HG03520 (cell line): ENCODE measurements at regions not wholly inside any gene's neighbourhood (a gene's known extent, or its start where the extent isn't known, plus 50 kb on each side); places are given as distances from the start of the nearest gene placed in this dataset.
A peak's percentile ranks its signal among the peaks of the same experiment; 100 is the strongest.
"Not testable (repeated sequence)": the region's sequence is repeated elsewhere in the genome, so short reads cannot be mapped to it uniquely, and the experiment has no call there.

ENCODE experiments used
- ATAC-seq: cut with Tn5 transposase; IDR thresholded peaks from one replicate; pipeline ENCODE4 v1.9.1; 2021; ENCODE audit warnings: mild to moderate bottlenecking, moderate library complexity; ENCODE audit not compliant: unreplicated experiment

DNA sequence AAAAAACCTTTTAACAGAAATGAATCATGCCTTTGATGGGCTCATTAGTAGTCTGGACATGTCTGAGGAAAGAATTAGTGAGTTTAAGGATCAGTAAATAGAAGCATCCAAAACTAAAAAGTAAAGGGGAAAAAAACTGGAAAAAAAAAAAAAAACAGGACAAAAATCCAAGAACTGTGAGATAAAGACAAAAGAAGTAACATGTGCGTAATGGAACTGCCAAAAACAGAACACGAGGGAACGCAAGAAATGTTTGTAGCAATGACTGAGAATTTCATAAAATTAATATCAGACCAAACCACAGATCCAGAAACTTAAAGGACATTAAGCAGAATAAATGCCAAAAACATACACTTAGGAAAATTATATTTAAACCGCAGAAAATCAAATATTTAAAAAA, 77.4 kb downstream of the MS4A13 start:
- ATAC-seq = no peak

DNA sequence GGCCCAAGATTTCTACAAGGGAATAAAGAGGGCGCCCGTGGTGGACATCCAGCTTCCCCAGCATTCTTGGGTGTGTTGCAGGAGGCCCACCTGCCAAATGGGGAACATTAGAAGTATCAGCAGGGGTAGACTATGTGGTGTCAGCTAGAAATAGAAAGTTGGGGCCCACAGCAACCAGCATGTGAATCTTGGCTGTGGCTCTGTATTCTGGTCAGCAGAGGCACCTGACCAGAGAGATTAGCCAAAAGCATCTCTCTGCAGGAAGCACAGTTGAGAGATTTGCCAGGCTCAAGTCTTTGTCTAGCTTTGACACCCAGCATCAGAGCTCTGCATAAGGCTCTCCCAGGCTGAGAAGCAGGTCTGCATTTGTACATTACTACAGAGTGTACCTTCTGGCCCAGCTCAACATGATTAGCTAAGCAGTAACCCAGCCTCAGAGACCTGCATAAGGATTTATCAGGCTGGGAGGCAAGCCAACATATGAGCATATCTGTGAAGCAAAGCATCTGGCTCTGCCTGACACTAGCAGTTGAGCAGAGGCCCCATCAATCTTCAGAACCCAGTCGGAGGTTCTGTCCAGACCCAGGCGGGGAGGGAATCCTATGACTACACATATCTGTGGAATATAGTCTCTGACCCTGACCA, 79.9 kb downstream of the MS4A13 start:
- ATAC-seq = no peak

DNA sequence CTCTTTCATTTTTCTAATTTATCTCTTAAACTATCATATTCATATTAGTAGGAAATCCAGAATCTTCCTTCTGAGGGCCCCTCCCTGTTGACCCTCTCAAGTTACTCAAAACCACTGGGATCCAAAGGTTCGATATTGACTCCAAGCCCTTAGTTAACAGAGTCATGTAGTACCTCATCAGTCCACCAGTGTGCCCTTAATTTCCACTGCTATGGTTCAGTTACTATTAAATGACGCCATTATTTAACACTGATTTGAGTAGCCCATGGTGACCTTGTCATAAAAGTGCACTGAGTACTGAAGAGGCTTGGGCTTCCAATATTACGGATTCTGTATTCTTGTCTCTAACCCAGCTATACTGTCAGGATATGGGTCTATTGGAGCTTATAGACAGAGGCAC, 91.9 kb upstream of the MS4A8 start:
- no peak for ATAC-seq

DNA sequence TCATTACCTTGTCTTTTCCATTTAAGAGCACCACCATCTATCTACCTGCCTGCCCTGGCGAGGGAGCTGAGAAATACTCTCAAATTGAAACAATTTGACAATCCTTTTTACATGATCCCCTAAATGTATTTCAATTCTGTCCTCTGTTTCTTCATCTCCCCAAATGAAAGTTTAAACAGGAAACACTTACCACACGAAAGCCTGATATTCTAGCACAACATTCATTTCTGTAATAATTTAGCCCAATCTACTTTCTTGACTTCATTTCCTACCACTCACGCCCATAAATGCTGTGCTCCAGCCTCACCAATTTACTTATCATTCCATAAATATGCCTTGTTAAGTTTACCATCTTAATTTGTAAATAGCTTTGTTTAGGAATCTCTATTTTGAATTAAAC, 89.8 kb upstream of the MS4A8 start:
- ATAC-seq = no peak

DNA sequence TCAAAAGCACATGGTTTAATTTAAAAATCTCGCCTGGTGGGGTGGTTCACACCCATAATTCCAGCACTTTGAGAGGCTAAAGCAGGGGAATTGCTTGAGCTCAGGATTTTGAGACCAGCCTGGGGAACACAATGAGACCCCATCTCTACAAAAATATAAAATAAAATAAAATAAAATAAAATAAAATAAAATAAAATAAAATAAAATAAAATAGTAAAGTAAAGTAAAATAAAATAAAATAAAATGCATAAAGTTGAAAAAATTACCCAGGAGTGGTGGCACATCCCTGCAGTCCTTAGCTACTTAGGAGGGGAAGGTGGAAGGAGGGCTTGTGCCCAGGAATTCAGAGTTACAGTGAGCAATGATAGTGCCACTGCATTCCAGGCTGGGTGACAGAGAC, 88.7 kb upstream of the MS4A8 start:
- no peak for ATAC-seq

DNA sequence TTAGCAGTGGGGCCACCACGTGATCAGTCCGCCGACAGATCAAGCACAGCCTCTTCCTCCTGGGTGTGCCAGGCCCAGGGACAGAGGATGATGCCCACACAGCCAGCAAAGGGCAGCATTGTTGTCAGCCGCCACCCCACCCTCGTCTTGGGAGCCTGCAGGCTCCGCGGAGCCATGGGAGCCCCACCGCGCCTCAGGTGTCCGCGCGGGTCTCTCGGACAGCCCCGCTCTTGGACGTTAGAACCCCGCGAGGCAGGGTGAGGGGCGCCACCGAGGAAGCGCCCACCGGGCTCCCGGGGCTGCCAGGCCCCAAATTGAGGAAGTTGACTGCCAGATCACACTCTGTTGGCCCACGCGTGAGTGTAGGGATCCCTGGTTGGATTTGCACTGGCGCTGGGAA, 83.9 kb upstream of the MS4A8 start:
- no peak for ATAC-seq

DNA sequence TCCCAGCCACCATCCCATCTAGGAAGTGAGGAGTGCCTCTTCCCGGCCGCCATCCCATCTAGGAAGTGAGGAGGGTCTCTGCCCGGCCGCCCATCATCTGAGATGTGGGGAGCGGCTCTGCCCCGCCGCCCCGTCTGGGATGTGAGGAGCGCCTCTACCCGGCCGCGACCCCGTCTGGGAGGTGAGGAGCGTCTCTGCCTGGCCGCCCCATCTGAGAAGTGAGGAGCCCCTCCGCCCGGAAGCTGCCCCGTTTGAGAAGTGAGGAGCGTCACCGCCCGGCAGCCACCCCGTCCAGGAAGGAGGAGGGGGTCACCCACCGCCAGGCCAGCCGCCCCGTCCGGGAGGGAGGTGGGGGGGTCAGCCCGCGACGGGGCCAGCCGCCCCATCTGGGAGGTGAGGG, 77.5 kb upstream of the MS4A8 start:
- ATAC-seq = not testable (repeated sequence)

DNA sequence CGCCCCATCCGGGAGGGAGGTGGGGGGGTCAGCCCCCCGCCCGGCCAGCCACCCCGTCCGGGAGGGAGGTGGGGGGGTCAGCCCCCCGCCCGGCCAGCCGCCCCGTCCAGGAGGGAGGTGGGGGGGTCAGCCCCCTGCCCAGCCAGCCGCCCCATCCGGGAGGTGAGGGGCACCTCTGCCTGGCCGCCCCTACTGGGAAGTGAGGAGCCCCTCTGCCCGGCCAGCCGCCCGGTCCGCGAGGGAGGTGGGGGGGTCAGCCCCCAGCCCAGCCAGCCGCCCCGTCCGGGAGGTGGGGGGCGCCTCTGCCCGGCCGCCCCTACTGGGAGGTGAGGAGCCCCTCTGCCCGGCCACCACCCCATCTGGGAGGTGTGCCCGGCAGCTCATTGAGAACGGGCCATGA, 76.6 kb upstream of the MS4A8 start:
- not testable (repeated sequence) for ATAC-seq

DNA sequence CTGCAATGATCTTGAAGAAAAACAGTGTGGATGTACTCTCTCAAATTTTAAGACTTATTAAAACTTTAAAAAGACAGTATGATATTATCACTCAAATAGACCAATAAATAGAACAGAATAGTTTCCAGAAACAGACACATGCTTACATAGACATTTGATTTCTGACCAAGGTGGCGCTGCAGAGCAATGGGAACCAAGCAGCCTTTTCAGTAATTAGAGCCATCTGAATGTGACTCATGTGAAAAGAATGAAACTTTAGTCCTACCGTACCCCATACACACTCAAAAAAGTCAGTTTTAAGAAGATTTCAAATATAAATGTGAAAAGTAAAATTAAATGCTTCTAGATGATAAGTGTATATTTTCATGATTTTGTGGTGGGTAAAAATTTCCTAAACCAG, 74.2 kb upstream of the MS4A8 start:
- no peak for ATAC-seq

DNA sequence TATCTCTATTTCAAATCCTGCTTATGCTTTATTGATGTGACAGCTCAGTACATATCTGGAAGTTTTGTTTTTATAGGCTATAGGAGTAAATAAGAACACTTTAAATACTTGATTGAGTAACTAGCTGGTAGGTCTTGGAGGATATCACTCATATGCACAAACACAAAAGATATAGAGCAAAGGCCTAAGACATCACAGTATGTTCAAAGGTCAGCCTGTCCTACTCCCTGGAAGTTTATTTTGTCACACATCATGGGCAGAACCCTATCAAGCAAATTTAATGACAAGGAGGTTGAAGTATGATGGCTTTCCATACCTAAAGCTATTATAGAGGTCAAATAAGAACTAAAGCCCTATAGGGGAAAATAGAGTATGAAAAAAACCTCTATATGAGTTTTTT, 70.0 kb upstream of the MS4A8 start:
- ATAC-seq = no peak

DNA sequence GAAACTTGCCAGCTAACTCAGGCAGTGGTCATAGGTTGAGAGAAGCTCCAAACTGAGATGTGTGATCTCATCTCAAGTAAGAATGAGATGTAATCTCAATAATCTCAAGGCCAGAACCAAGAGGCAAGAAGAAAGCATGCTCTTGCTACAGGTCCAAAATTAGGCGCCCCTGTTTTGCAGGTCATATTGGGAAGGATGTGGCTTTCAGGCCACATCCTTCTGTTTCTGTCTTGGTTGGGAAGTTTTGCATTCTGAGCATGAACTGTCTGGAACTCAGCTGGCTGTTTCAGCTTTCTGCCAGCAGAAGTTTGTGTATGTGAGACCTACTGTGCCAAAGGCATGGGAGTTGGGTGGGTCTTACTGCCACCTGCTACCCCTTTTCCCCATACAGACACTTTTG, 67.5 kb upstream of the MS4A8 start:
- no peak for ATAC-seq

DNA sequence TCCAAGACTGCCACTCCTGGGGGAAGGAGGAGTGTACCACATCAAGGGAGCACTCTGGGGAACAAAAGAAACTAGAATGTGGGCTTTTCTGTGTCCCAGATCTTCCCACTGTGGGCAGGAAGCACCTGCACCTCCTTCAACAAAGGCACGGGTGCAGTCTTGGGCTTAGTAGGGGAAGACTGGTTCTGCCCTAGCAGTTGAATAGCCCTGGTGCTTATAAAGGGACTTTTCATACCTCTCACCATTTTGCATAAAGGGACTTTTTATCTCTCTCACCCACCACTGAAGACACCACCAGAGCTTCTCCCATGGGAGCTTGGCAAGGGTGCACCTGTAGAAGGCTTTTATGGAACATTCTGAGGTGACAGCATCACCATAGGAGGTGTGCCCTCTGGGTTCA, 65.8 kb upstream of the MS4A8 start:
- ATAC-seq = peak; percentile 46

DNA sequence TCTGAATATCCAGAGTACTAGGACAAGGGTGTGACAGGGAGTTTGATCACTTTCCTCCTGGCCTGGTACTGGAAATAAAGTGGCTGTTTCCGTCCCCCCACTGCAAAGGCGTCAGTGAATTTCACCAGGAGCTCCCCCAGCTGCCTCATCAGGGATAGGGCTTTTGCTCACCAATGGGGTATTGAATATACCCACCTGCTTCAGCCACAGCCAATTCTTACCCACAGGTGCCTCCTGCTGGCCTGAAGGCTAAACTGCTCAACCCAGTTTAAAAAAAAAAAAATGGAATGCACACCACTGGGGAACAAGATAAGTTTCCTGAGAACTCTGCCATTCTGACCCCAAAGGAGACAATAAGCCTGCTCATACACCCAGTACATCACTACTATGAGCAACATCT, 65.3 kb upstream of the MS4A8 start:
- peak; percentile 42 for ATAC-seq

DNA sequence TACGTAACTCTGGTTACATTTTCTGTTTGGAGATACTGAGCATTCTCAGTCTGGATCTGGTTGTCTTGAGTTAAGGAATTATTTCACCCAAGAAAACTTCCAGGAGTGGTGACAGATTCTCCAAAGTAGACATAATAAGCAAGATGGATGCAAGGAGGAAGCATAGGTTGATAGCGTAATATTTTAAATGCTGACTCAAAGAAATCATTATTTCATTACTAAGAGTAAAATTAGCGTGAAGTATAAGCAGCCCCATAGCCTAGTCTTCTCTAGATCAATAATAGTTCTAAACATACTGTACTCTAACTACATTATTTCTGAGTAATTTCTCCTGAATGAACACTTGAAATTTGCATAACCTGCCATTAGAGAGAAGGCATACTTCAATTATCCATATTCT, 57.5 kb upstream of the MS4A8 start:
- no peak for ATAC-seq

DNA sequence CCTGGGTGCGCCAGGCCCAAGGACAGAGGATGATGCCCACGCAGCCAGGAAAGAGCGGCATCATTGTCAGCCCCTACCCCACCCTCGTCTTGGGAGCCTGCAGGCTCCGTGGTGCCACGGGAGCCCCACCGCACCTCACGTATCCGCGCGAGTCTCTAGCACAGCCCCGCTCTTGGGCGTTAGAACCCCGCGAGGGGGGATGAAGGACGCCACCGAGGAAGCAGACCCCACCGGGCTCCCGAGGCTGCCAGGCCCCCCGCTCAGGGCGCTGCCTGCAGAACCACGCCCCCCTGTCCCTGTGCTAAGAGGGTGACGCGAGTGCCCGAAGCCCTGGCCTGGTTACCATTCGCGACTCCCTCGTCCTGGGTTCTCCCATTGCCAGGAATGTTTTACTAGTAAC, 52.3 kb upstream of the MS4A8 start:
- no peak for ATAC-seq
